Uterus (tissue), 3 donors: ENCODE measurements at regions not wholly inside any gene's neighbourhood (a gene's known extent, or its start where the extent isn't known, plus 50 kb on each side); places are given as distances from the start of the nearest gene placed in this dataset.

ENCODE experiments used
- DNase-seq, 2 donors: peaks; one replicate each; pipeline ENCODE4 v3.0.0-alpha.2; 2019 to 2020
- H3K27ac ChIP-seq, 2 donors: fragments of 200-600 bp; sonication (generic); 1 replicate in 1 of 2; 2 replicates in 1 of 2; pipeline ENCODE4 v1.5.1; 2016 to 2018
- H3K27me3 ChIP-seq, 2 donors: fragments of 200-600 bp; sonication (generic); one replicate each; pipeline ENCODE4 v1.5.1; 2018 to 2019; ENCODE audit warnings: control low read depth in 1 of 2
- H3K36me3 ChIP-seq, 2 donors: fragments of 200-600 bp; sonication (generic); one replicate each; pipeline ENCODE4 v1.5.1; 2019; ENCODE audit warnings: control low read depth in 1 of 2
- H3K4me1 ChIP-seq, 2 donors: fragments of 200-600 bp; sonication (generic); one replicate each; pipeline ENCODE4 v1.5.1; 2018 to 2019; ENCODE audit warnings: control low read depth in 1 of 2
- H3K4me3 ChIP-seq, 2 donors: fragments of 200-600 bp; sonication (generic); 1 replicate in 1 of 2; 2 replicates in 1 of 2; pipeline ENCODE4 v1.5.1; 2018 to 2019; ENCODE audit warnings: mild to moderate bottlenecking in 1 of 2
- H3K9me3 ChIP-seq, 2 donors: fragments of 200-600 bp; sonication (generic); one replicate each; pipeline ENCODE4 v1.5.1; 2019; ENCODE audit warnings: control low read depth in 1 of 2
- CTCF ChIP-seq, 4 experiments: fragments of 200-600 bp in 2 of 4; fragments of 450-650 bp in 2 of 4; sonication (generic) in 2 of 4; IDR thresholded peaks; one replicate each; pipeline ENCODE4 v1.5.1; 2016 to 2019; ENCODE audit warnings: antibody characterized with exemption in 4 of 4, mild to moderate bottlenecking in 2 of 4, moderate library complexity in 1 of 4
- POLR2A ChIP-seq, 2 donors: fragments of 450-650 bp; IDR thresholded peaks; one replicate each; pipeline ENCODE4 v1.6.1; 2016; ENCODE audit warnings: antibody characterized with exemption in 2 of 2, mild to moderate bottlenecking in 1 of 2, moderate library complexity in 1 of 2
- intact Hi-C: fragments of 100-400 bp; cut with DNase I; formaldehyde crosslinking; loops from one replicate; pipeline ENCODE4 v1.15.1; 2023; ENCODE audit warnings: low total_unique reads
- donor health status: DM: yes; HTN: yes; CAD: no.

DNA sequence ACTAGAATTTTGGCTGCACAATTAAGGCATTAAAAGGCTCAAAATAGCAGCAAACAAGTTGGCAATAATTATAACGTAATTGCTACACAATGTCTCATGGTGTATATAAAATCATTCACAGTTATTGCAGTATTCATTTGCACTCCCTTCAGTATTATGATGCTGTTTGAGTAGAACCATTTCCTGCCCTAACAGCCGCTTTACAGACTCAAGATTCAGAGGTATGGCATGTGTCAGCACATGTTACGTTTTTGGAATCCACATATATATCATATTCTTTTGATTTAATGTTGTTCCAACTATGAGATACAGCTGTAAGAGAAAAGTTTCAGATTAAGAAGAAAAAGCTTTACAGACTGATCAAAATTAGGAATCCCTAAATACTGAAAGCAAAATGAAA lies 56.3 kb upstream of the NCKAP5 start:
- DNase-seq, result no peak
- Histone ChIP-seq H3K27ac (no peak overlapping the region), H3K4me3 (no peak overlapping the region), H3K4me1 (no peaks in the 10 kb centered on the region), H3K27me3 (no peaks in the 10 kb centered on the region), H3K9me3 (no peaks in the 10 kb centered on the region), H3K36me3 (no peaks in the 10 kb centered on the region)
- intact Hi-C loops, result no loop called here
- TF ChIP-seq CTCF (IDR thresholded peaks at IDR 0.05), result no peak
- TF ChIP-seq POLR2A (IDR thresholded peaks at IDR 0.05), result no peak

DNA sequence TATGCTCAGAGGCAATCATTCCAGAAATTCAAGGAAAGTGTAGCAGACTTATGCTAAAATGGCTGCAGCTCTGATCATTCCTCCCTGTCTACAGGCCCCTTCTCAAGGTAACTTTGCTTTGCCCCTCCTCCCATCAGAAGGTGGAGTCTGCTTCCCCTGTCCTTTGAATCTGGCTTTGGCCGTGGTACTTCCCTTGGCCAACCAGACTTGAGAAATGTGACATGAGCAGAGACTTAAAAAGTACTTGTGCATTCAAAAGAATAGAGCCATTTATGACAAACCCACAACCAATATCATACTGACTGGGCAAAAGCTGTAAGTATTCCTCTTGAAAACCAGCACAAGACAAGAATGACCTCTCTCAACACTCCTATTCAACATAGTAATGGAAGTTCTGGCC lies 59.5 kb upstream of the NCKAP5 start:
- TF ChIP-seq CTCF (IDR thresholded peaks at IDR 0.05) (no peak), POLR2A (IDR thresholded peaks at IDR 0.05) (no peak)
- Histone ChIP-seq H3K27ac (no peak overlapping the region), H3K4me3 (no peak overlapping the region), H3K4me1 (no peaks in the 10 kb centered on the region), H3K27me3 (no peaks in the 10 kb centered on the region), H3K9me3 (no peaks in the 10 kb centered on the region), H3K36me3 (no peaks in the 10 kb centered on the region)
- intact Hi-C loops, result no loop called here
- no peak for DNase-seq

DNA sequence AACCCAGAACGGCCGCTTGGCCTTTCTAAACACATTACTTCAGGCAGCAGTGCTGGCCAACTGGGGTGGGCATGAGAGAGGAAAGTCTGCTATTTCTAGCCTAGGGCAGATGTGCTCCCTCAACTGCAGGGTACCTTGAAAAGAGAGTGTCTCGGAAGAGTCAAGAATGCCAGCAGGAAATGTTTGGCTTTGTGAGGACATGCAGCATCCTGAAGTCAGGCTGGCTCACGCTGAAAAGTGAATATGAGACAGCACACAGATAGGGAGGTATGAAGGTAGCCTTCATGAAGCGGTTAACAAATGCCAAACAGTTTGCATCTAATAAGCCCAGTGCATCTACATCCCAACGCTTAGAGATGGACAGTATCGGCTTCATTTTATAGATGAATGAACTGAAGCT lies 65.0 kb upstream of the NCKAP5 start:
- TF ChIP-seq CTCF (IDR thresholded peaks at IDR 0.05) (no peak), POLR2A (IDR thresholded peaks at IDR 0.05) (no peak)
- Histone ChIP-seq H3K27ac (no peak overlapping the region), H3K4me3 (no peak overlapping the region), H3K9me3 (no peaks in the 10 kb centered on the region), H3K36me3 (no peaks in the 10 kb centered on the region), H3K4me1 (no peaks in the 10 kb centered on the region), H3K27me3 (no peaks in the 10 kb centered on the region)
- no peak for DNase-seq
- intact Hi-C loops, result no loop called here

- intact Hi-C loops, result no loop called here
- Histone ChIP-seq H3K4me3 (no peak overlapping the region), H3K4me1 (no peaks in the 10 kb centered on the region), H3K27me3 (no peaks in the 10 kb centered on the region), H3K9me3 (no peaks in the 10 kb centered on the region), H3K27ac (peak overlapping the region in 1 of 2 donors; percentile 15), H3K36me3 (no peaks in the 10 kb centered on the region)
- TF ChIP-seq CTCF (IDR thresholded peaks at IDR 0.05) (no peak), POLR2A (IDR thresholded peaks at IDR 0.05) (no peak)
- no peak for DNase-seq
Measured at GRCh38 chr2:133633881-133634409, 65.7 kb upstream of the NCKAP5 start.

DNA sequence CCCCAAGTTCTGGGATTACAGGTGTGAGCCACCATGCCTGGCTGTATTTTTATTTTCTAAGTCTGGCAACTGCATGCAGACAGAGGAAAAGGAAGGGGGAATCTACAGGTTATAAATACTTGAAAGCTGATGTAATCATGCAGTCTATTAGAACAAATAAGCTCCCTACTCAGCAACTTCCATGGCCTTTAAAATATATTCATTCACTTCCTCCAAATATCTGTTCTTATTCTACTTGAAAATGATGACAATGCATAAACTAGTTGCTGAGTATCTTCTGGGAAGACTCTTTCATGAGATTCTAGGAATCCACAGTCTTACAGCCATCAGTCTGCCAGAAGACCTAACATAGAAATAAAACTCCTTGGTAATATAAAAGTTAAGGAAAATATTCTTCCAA lies 66.9 kb upstream of the NCKAP5 start:
- no peak for DNase-seq
- Histone ChIP-seq H3K9me3 (no peaks in the 10 kb centered on the region), H3K4me1 (no peaks in the 10 kb centered on the region), H3K27me3 (no peaks in the 10 kb centered on the region), H3K4me3 (no peak overlapping the region), H3K36me3 (no peaks in the 10 kb centered on the region), H3K27ac (no peak overlapping the region)
- intact Hi-C loops, result no loop called here
- TF ChIP-seq CTCF (IDR thresholded peaks at IDR 0.05) (no peak), POLR2A (IDR thresholded peaks at IDR 0.05) (no peak)
